HCT116 (cell line): ENCODE measurements at regions not wholly inside any gene's neighbourhood (a gene's known extent, or its start where the extent isn't known, plus 50 kb on each side); places are given as distances from the start of the nearest gene placed in this dataset.

ENCODE experiments used
- ATAC-seq: fragments of 200-7000 bp; cut with Tn5 transposase; 2 replicates; pipeline ENCODE4 v1.9.1; 2020; ENCODE audit warnings: mild to moderate bottlenecking, moderate library complexity
- BruUV-seq: library from RNA; stranded (reverse); fragments of 400-500 nt; replicated peaks from 2 replicates; lab custom pipeline; 2021; lab: Mats Ljungman, UMichigan
- CTCF ChIA-PET: fragments of 300-600 bp; sonication (Branson Sonifier 250); formaldehyde crosslinking; loops from one replicate; lab custom pipeline; 2021; ENCODE audit warnings: antibody characterized with exemption; lab: Charles Lee
- POLR2A ChIA-PET: fragments of 300-600, 350-600 bp; sonication (Branson Sonifier 250); formaldehyde crosslinking; loops from one replicate; lab custom pipeline; 2021; ENCODE audit warnings: antibody characterized with exemption; lab: Charles Lee
- RAD21 ChIA-PET, 2 experiments: fragments of 300-600 bp; sonication (Branson Sonifier 250); formaldehyde crosslinking; loops; one replicate each; lab custom pipeline; 2023; ENCODE audit warnings: low total read pairs in 2 of 2; ENCODE audit not compliant: uncharacterized antibody in 2 of 2, unreplicated experiment in 2 of 2, low non-redundant PET in 1 of 2; lab: Charles Lee
- DNase-seq: peaks from one replicate; pipeline ENCODE4 v3.0.0-alpha.2; 2010; ENCODE audit warnings: low read depth, low spot score
- H2AFZ ChIP-seq: fragments of 200-600 bp; shearing (Covaris generic), sonication (generic); 2 replicates; pipeline ENCODE4 v1.6.1; 2017; ENCODE audit warnings: low read depth, mixed run types, mixed read lengths, antibody characterized with exemption, low read length; ENCODE audit not compliant: poor library complexity, severe bottlenecking
- H3K27ac ChIP-seq: 2 replicates; pipeline ENCODE4 v1.5.1; 2012; ENCODE audit warnings: low read depth, low read length
- H3K27me3 ChIP-seq: fragments of 200-600 bp; sonication (generic); 2 replicates; pipeline ENCODE4 v1.6.1; 2016; ENCODE audit warnings: mixed run types, low read length, mixed read lengths; ENCODE audit not compliant: insufficient read depth
- H3K36me3 ChIP-seq, 2 experiments: fragments of 200-500 bp in 1 of 2; fragments of 200-600 bp in 1 of 2; sonication (Bioruptor generic) in 1 of 2; sonication (generic) in 1 of 2; 2 replicates each; pipeline versions ENCODE4 v1.5.1 to v1.6.1; 2014 to 2016; ENCODE audit warnings: low read length in 2 of 2, inconsistent platforms in 1 of 2, mixed read lengths in 1 of 2, mixed run types in 1 of 2; ENCODE audit not compliant: insufficient read depth in 2 of 2, control insufficient read depth in 1 of 2
- H3K4me1 ChIP-seq, 2 experiments: fragments of 200-600 bp in 1 of 2; sonication (generic) in 1 of 2; 2 replicates each; pipeline versions ENCODE4 v1.5.1 to v1.6.1; 2012 to 2017; ENCODE audit warnings: low read length in 2 of 2, inconsistent platforms in 1 of 2, mild to moderate bottlenecking in 1 of 2, mixed read lengths in 1 of 2, mixed run types in 1 of 2, moderate library complexity in 1 of 2; ENCODE audit not compliant: insufficient read depth in 2 of 2, control insufficient read depth in 1 of 2
- H3K4me2 ChIP-seq: fragments of 200-600 bp; sonication (generic); 2 replicates; pipeline ENCODE4 v1.6.1; 2017; ENCODE audit warnings: mixed run types, low read length, mixed read lengths
- H3K4me3 ChIP-seq, 2 experiments: fragments of 200-600 bp in 1 of 2; sonication (generic) in 1 of 2; replicated peaks in 1 of 2; 2 replicates each; pipeline ENCODE4 v1.5.1; 2011 to 2016; ENCODE audit warnings: low read length in 2 of 2, control low read depth in 1 of 2, low read depth in 1 of 2, mild to moderate bottlenecking in 1 of 2, mixed read lengths in 1 of 2, mixed run types in 1 of 2
- H3K79me2 ChIP-seq: fragments of 200-600 bp; sonication (generic); 2 replicates; pipeline ENCODE4 v1.6.1; 2017; ENCODE audit warnings: mild to moderate bottlenecking, mixed run types, low read length, moderate library complexity, mixed read lengths; ENCODE audit not compliant: insufficient read depth
- H3K9ac ChIP-seq: fragments of 200-600 bp; sonication (generic); 2 replicates; pipeline ENCODE4 v1.6.1; 2016; ENCODE audit warnings: low read length, mixed read lengths
- H3K9me2 ChIP-seq: fragments of 200-600 bp; sonication (generic), shearing (Covaris generic); 2 replicates; pipeline ENCODE4 v1.6.1; 2017; ENCODE audit warnings: mixed run types, mild to moderate bottlenecking, moderate library complexity; ENCODE audit not compliant: insufficient read depth
- H3K9me3 ChIP-seq, 2 experiments: fragments of 200-500 bp in 1 of 2; fragments of 200-600 bp in 1 of 2; sonication (Bioruptor generic) in 1 of 2; sonication (generic) in 1 of 2; 2 replicates each; pipeline ENCODE4 v1.6.1; 2014 to 2017; ENCODE audit warnings: low read length in 2 of 2, mixed read lengths in 2 of 2, inconsistent platforms in 1 of 2, low read depth in 1 of 2, mild to moderate bottlenecking in 1 of 2, mixed run types in 1 of 2, moderate library complexity in 1 of 2; ENCODE audit not compliant: control insufficient read depth in 1 of 2, insufficient read depth in 1 of 2
- H4K20me1 ChIP-seq: fragments of 200-600 bp; sonication (generic), shearing (Covaris generic); 2 replicates; pipeline ENCODE4 v1.6.1; 2017; ENCODE audit warnings: mixed run types, mild to moderate bottlenecking, moderate library complexity; ENCODE audit not compliant: insufficient read depth
- CBX3 ChIP-seq: IDR thresholded peaks from 2 replicates; pipeline ENCODE4 v1.6.1; 2012; ENCODE audit warnings: low read depth
- CEBPB ChIP-seq: IDR thresholded peaks from 2 replicates; pipeline ENCODE4 v1.6.1; 2012; ENCODE audit warnings: low read depth
- ELF1 ChIP-seq: IDR thresholded peaks from 2 replicates; pipeline ENCODE4 v1.6.1; 2012; ENCODE audit warnings: low read depth, borderline replicate concordance
- EZH2 ChIP-seq: fragments of 200-600 bp; sonication (generic); IDR thresholded peaks from 2 replicates; pipeline ENCODE4 v1.6.1; 2017; ENCODE audit warnings: antibody characterized with exemption, mixed run types
- EZH2phosphoT487 ChIP-seq: fragments of 200-600 bp; IDR thresholded peaks from 2 replicates; pipeline ENCODE4 v1.6.1; 2018; ENCODE audit warnings: antibody characterized with exemption, borderline replicate concordance
- FOSL1 ChIP-seq: IDR thresholded peaks from 2 replicates; pipeline ENCODE4 v1.6.1; 2012; ENCODE audit warnings: low read depth
- JUND ChIP-seq: IDR thresholded peaks from 2 replicates; pipeline ENCODE4 v1.6.1; 2012
- POLR2A ChIP-seq: IDR thresholded peaks from 2 replicates; pipeline ENCODE4 v1.7.0; 2011; ENCODE audit warnings: borderline replicate concordance; ENCODE audit not compliant: insufficient read depth, insufficient read length; ENCODE audit errors: extremely low read depth
- POLR2AphosphoS5 ChIP-seq: IDR thresholded peaks from 2 replicates; pipeline ENCODE4 v1.6.1; 2011; ENCODE audit warnings: mild to moderate bottlenecking, low read depth, low read length, moderate library complexity
- RAD21 ChIP-seq: IDR thresholded peaks from 2 replicates; pipeline ENCODE4 v1.6.1; 2012; ENCODE audit warnings: low read depth, mild to moderate bottlenecking
- SRF ChIP-seq: IDR thresholded peaks from 2 replicates; pipeline ENCODE4 v1.6.1; 2012; ENCODE audit warnings: low read depth
- YY1 ChIP-seq: IDR thresholded peaks from 2 replicates; pipeline ENCODE4 v1.6.1; 2011; ENCODE audit warnings: low read length, low read depth, moderate library complexity, mild to moderate bottlenecking; ENCODE audit not compliant: insufficient replicate concordance; ENCODE audit errors: extremely low read depth
- ZFX ChIP-seq: fragments of 450-650 bp; IDR thresholded peaks from 2 replicates; pipeline ENCODE4 v1.6.1; 2017
- ZNF274 ChIP-seq: fragments of 200-500 bp; sonication (Bioruptor generic); IDR thresholded peaks from 2 replicates; pipeline ENCODE4 v1.6.1; 2014; ENCODE audit warnings: mild to moderate bottlenecking, low read depth, low read length, inconsistent platforms
- intact Hi-C: fragments of 100-400 bp; cut with micrococcal nuclease; formaldehyde crosslinking; loops from 2 replicates; pipeline ENCODE4 v1.10.0; 2022
- TF ChIP-seq, protein P1 (sequence below): IDR thresholded peaks from 2 replicates; pipeline ENCODE4 v1.6.1; 2012; ENCODE audit warnings: low read depth
- TF ChIP-seq, protein P2 (sequence below), 3 experiments: fragments of 200-600 bp in 1 of 3; sonication (generic) in 1 of 3; IDR thresholded peaks in 2 of 3; conservative IDR thresholded peaks in 1 of 3; 2 replicates each; pipeline ENCODE4 v1.5.1; 2012 to 2017; ENCODE audit warnings: low read depth in 2 of 3, low read length in 2 of 3, antibody characterized with exemption in 1 of 3, borderline replicate concordance in 1 of 3, control low read depth in 1 of 3, mild to moderate bottlenecking in 1 of 3, mixed read lengths in 1 of 3, mixed run types in 1 of 3, moderate library complexity in 1 of 3; ENCODE audit not compliant: insufficient read depth in 1 of 3
- TF ChIP-seq, protein P3 (sequence below): IDR thresholded peaks from 2 replicates; pipeline ENCODE4 v1.6.1; 2011; ENCODE audit warnings: mild to moderate bottlenecking, low read length, moderate library complexity; ENCODE audit not compliant: insufficient replicate concordance; ENCODE audit errors: extremely low read depth
- TF ChIP-seq, protein P4 (sequence below): IDR thresholded peaks from 2 replicates; pipeline ENCODE4 v1.6.1; 2012

DNA sequence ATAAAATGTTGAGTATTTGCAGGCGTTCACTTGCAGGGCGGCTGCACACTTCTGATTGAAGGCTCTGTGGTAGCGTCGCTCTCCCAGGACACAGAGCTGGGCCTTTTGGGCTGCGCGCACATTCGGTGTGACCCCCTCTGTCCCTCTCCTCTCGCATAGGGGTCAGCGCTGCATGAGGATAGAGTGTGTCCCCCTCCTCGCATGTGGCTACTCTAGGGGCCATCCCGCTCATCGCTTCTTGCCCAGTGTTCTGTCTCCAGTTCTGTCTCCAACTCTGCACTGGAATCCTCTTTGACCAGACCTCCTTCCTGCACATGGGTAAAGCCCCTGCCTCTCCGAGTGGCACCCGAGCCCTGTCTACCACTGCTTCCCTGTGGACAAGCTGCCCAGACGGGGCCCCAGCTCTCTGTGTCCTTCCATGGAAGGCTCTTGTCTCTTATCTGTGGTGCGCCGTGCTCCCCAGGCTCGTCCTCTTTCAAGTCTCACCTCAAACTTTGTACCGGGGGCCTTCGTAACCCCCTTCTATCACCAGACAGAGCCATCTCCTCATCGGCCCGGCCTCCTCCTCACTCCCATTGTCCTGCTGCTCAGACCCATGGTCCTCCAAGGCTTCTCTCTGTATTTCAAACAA is 278.0 kb upstream of the HDAC4 start:
- Histone ChIP-seq H3K9me2 (no peaks in the 10 kb centered on the region), H3K4me1 (no peaks in the 10 kb centered on the region), H3K36me3 (no peaks in the 10 kb centered on the region), H3K4me3 (no peak overlapping the region), H3K4me2 (no peak overlapping the region), H3K27me3 (peaks cover 48% of the 10 kb centered on the region), H2AFZ (no peak overlapping the region), H3K9ac (no peak overlapping the region), H4K20me1 (no peaks in the 10 kb centered on the region), H3K9me3 (no peaks in the 10 kb centered on the region), H3K27ac (no peak overlapping the region), H3K79me2 (no peaks in the 10 kb centered on the region)
- CTCF ChIA-PET = no interaction called here
- no peak for ATAC-seq
- no TSS peak for BruUV-seq
- RAD21 ChIA-PET = no interaction called here
- POLR2A ChIA-PET = no interaction called here
- TF ChIP-seq POLR2AphosphoS5 = no peak
- no peak for TF ChIP-seq EZH2phosphoT487
- no peak for TF ChIP-seq ELF1
- no peak for TF ChIP-seq ZFX
- TF ChIP-seq, protein P1, sequence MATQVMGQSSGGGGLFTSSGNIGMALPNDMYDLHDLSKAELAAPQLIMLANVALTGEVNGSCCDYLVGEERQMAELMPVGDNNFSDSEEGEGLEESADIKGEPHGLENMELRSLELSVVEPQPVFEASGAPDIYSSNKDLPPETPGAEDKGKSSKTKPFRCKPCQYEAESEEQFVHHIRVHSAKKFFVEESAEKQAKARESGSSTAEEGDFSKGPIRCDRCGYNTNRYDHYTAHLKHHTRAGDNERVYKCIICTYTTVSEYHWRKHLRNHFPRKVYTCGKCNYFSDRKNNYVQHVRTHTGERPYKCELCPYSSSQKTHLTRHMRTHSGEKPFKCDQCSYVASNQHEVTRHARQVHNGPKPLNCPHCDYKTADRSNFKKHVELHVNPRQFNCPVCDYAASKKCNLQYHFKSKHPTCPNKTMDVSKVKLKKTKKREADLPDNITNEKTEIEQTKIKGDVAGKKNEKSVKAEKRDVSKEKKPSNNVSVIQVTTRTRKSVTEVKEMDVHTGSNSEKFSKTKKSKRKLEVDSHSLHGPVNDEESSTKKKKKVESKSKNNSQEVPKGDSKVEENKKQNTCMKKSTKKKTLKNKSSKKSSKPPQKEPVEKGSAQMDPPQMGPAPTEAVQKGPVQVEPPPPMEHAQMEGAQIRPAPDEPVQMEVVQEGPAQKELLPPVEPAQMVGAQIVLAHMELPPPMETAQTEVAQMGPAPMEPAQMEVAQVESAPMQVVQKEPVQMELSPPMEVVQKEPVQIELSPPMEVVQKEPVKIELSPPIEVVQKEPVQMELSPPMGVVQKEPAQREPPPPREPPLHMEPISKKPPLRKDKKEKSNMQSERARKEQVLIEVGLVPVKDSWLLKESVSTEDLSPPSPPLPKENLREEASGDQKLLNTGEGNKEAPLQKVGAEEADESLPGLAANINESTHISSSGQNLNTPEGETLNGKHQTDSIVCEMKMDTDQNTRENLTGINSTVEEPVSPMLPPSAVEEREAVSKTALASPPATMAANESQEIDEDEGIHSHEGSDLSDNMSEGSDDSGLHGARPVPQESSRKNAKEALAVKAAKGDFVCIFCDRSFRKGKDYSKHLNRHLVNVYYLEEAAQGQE = no peak
- no peak for TF ChIP-seq POLR2A
- no peak for TF ChIP-seq SRF
- TF ChIP-seq FOSL1 = no peak
- no peak for TF ChIP-seq CEBPB
- no peak for TF ChIP-seq ZNF274
- no peak for TF ChIP-seq RAD21
- TF ChIP-seq JUND = no peak
- TF ChIP-seq EZH2 = no peak
- TF ChIP-seq YY1 = no peak
- TF ChIP-seq, protein P2, sequence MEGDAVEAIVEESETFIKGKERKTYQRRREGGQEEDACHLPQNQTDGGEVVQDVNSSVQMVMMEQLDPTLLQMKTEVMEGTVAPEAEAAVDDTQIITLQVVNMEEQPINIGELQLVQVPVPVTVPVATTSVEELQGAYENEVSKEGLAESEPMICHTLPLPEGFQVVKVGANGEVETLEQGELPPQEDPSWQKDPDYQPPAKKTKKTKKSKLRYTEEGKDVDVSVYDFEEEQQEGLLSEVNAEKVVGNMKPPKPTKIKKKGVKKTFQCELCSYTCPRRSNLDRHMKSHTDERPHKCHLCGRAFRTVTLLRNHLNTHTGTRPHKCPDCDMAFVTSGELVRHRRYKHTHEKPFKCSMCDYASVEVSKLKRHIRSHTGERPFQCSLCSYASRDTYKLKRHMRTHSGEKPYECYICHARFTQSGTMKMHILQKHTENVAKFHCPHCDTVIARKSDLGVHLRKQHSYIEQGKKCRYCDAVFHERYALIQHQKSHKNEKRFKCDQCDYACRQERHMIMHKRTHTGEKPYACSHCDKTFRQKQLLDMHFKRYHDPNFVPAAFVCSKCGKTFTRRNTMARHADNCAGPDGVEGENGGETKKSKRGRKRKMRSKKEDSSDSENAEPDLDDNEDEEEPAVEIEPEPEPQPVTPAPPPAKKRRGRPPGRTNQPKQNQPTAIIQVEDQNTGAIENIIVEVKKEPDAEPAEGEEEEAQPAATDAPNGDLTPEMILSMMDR (IDR thresholded peaks at IDR 0.05 in 2 of 3, conservative IDR thresholded peaks at IDR 0.05 in 1 of 3; ENCODE audit: borderline replicate concordance in 1 of 3, insufficient read depth in 1 of 3, low read depth in 2 of 3, low read length in 2 of 3) = no peak
- TF ChIP-seq, protein P3, sequence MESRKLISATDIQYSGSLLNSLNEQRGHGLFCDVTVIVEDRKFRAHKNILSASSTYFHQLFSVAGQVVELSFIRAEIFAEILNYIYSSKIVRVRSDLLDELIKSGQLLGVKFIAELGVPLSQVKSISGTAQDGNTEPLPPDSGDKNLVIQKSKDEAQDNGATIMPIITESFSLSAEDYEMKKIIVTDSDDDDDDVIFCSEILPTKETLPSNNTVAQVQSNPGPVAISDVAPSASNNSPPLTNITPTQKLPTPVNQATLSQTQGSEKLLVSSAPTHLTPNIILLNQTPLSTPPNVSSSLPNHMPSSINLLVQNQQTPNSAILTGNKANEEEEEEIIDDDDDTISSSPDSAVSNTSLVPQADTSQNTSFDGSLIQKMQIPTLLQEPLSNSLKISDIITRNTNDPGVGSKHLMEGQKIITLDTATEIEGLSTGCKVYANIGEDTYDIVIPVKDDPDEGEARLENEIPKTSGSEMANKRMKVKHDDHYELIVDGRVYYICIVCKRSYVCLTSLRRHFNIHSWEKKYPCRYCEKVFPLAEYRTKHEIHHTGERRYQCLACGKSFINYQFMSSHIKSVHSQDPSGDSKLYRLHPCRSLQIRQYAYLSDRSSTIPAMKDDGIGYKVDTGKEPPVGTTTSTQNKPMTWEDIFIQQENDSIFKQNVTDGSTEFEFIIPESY = no peak
- TF ChIP-seq, protein P4, sequence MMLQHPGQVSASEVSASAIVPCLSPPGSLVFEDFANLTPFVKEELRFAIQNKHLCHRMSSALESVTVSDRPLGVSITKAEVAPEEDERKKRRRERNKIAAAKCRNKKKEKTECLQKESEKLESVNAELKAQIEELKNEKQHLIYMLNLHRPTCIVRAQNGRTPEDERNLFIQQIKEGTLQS = no peak
- no peak for TF ChIP-seq CBX3
- intact Hi-C loops = no loop called here
- no peak for DNase-seq
